Stomach smooth muscle (tissue), 2 donors: ENCODE measurements at regions not wholly inside any gene's neighbourhood (a gene's known extent, or its start where the extent isn't known, plus 50 kb on each side); places are given as distances from the start of the nearest gene placed in this dataset.

Source experiments
- H3K27ac ChIP-seq: one replicate; pipeline ENCODE4 v1.7.0; 2013; ENCODE audit warnings: mild to moderate bottlenecking, low read length, inconsistent platforms
- H3K27me3 ChIP-seq, 2 donors: one replicate each; pipeline ENCODE4 v1.7.0; 2013; ENCODE audit warnings: low read length in 2 of 2; ENCODE audit not compliant: insufficient read depth in 2 of 2, control insufficient read depth in 1 of 2
- H3K36me3 ChIP-seq, 2 donors: one replicate each; pipeline ENCODE4 v1.7.0; 2013; ENCODE audit warnings: low read length in 2 of 2; ENCODE audit not compliant: control insufficient read depth in 2 of 2, insufficient read depth in 2 of 2
- H3K4me1 ChIP-seq: one replicate; pipeline ENCODE4 v1.7.0; 2013; ENCODE audit warnings: low read length; ENCODE audit not compliant: control insufficient read depth, insufficient read depth
- H3K4me3 ChIP-seq, 2 donors: one replicate each; pipeline ENCODE4 v1.7.0; 2013; ENCODE audit warnings: low read length in 2 of 2
- H3K9ac ChIP-seq, 2 donors: one replicate each; pipeline ENCODE4 v1.7.0; 2013; ENCODE audit warnings: low read length in 2 of 2, mild to moderate bottlenecking in 1 of 2
- H3K9me3 ChIP-seq, 2 donors: one replicate each; pipeline ENCODE4 v1.7.0; 2013; ENCODE audit warnings: low read length in 2 of 2; ENCODE audit not compliant: control insufficient read depth in 2 of 2
- donor health status: healthy.
- donor health status: Pancreatic carcinoma.

DNA sequence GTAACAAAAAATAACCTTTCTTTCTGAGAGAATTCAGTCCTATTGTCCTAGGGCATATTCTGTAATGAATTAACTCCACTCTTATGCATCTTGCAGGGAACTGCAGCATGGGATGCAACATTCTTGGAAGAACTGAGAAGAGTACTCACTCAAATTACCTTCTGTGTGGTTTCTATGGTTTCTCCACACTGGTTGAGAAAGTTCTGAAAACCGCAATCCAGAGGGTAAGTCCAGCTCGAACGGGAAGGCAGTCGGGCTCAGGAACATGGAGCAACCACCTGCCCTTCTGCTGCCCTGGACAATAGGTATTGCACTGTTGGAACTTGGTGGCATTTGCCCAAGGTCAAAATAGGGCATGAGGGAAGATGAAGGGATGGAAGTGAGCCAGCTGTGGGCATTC is 59.6 kb upstream of the CDK13 start:
- no peaks in the 10 kb centered on the region for H3K4me1 ChIP-seq
- no peaks in the 10 kb centered on the region for H3K36me3 ChIP-seq
- peaks cover 0 to 5% of the 10 kb centered on the region in 2 donors for H3K27me3 ChIP-seq
- H3K27ac ChIP-seq = no peak overlapping the region
- no peak overlapping the region for H3K4me3 ChIP-seq
- no peak overlapping the region for H3K9ac ChIP-seq
- no peaks in the 10 kb centered on the region for H3K9me3 ChIP-seq

DNA sequence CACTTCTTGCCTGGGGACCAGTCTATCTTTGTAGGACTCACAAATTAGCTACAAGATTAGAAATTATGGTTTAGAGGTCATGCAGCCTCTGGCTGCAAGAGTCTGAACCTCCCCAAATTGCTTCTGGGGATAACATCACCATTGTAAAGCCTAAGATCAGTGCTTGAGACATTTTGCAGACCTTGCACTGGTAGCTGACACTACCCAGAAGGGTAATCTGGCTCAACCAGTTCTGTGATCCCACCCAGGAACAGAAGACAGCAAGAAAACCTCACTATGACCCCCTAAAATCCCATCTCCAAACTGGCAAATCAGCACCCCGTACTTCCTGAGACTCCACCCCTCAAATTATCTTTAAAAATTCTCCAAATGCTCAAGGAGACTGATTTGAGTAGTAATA is 58.2 kb upstream of the CDK13 start:
- peaks cover 0 to 5% of the 10 kb centered on the region in 2 donors for H3K27me3 ChIP-seq
- H3K4me1 ChIP-seq = no peaks in the 10 kb centered on the region
- no peak overlapping the region for H3K4me3 ChIP-seq
- H3K9me3 ChIP-seq = no peaks in the 10 kb centered on the region
- H3K36me3 ChIP-seq = no peaks in the 10 kb centered on the region
- H3K9ac ChIP-seq = no peak overlapping the region
- H3K27ac ChIP-seq = no peak overlapping the region

DNA sequence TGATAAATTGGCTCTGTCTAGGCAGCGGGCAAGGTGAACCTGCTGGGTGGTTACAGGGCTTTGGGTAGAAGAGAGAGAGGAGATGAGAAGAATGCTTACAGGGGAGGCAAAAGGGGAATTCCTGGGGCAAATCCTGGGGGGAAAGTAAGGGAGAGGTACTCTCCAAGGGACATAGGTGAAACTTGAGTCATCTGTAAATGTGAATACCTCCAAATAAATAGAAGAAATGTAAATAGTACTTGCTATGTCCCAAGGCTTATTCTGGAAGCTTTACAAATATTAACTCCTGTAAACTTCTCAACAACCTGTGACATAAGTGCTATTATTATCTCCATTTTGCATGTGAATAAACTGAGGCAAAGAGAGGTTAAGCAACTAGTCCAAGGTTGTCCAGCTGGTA is 57.7 kb upstream of the CDK13 start:
- no peaks in the 10 kb centered on the region for H3K9me3 ChIP-seq

DNA sequence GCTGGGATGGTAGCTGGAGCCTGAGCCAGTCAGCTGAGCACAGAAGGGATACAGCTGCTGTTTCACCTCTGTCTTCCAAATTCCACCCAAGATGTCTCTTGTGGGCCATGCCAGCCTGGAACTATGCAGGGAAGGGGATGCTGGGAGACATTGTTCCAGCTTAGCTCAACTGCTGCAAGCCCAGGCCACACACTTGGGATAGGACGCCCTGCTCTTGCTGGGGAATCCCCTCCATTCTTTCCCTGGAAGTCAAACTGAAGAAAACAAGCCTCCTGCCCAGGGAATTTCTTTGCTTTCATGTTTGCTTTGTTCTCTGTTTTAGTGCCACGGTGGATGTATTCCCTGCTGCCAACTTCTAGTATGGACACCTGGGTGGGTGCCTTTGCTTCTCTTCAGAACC is 55.2 kb upstream of the CDK13 start:
- H3K36me3 ChIP-seq = no peaks in the 10 kb centered on the region
- H3K27ac ChIP-seq = no peak overlapping the region
- no peaks in the 10 kb centered on the region for H3K4me1 ChIP-seq
- H3K4me3 ChIP-seq = no peak overlapping the region
- peaks cover 0 to 5% of the 10 kb centered on the region in 2 donors for H3K27me3 ChIP-seq
- no peaks in the 10 kb centered on the region for H3K9me3 ChIP-seq
- H3K9ac ChIP-seq = no peak overlapping the region

More for the DNA sequence above, 57.7 kb upstream of the CDK13 start:
- no peak overlapping the region for H3K27ac ChIP-seq
- H3K4me3 ChIP-seq = no peak overlapping the region
- H3K36me3 ChIP-seq = no peaks in the 10 kb centered on the region
- peaks cover 0 to 5% of the 10 kb centered on the region in 2 donors for H3K27me3 ChIP-seq
- no peak overlapping the region for H3K9ac ChIP-seq
- no peaks in the 10 kb centered on the region for H3K4me1 ChIP-seq

DNA sequence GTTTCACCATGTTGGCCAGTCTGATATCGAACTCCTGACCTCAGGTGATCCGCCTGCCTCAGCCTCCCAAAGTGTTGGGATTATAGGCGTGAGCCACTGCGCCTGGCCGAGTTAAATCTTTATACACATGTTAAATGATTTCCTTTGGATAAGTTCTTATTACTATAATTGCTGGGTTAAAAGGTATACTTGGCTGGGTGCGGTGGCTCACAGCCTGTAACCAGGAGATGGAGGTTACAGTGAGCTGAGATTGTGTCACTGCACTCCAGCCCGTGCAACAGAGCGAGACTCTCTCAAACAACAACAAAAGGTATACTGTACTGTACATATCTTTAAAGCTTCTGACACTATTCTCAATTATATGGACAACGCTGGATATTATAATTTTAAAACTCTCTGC is 53.2 kb upstream of the CDK13 start:
- H3K9ac ChIP-seq = no peak overlapping the region
- no peaks in the 10 kb centered on the region for H3K4me1 ChIP-seq
- no peaks in the 10 kb centered on the region for H3K27me3 ChIP-seq
- H3K36me3 ChIP-seq = no peaks in the 10 kb centered on the region
- no peaks in the 10 kb centered on the region for H3K9me3 ChIP-seq
- no peak overlapping the region for H3K4me3 ChIP-seq
- H3K27ac ChIP-seq = no peak overlapping the region

DNA sequence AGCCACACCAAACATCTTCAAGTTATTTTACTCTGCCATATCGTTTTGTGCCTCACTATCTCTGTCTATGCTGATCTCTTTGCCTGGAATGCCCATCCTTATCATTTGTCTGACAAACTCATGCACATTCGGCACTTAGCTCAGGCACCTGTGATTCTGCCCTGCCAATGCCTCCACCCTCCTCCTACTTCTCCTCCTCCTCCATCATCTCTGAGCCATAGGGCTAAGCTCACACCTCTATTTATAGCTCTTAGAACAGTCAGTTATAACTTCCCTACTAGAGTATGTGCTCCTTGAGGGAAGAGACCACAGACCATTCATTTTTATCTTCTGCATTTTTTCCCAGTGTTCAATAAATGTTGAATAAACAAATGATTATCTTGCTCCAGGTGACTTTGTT is 51.2 kb upstream of the CDK13 start:
- Histone ChIP-seq H3K9me3 (no peaks in the 10 kb centered on the region), H3K9ac (no peak overlapping the region), H3K36me3 (no peaks in the 10 kb centered on the region), H3K27ac (no peak overlapping the region), H3K4me3 (no peak overlapping the region), H3K27me3 (no peaks in the 10 kb centered on the region), H3K4me1 (no peaks in the 10 kb centered on the region)
